ENCODE measurements at regions not wholly inside any gene's neighbourhood (a gene's known extent, or its start where the extent isn't known, plus 50 kb on each side); places are given as distances from the start of the nearest gene placed in this dataset.

- H3K4me3 ChIP-seq: no peak overlapping the region
- DNase-seq (ENCODE audit: low spot score): no peak
- no peaks in the 10 kb centered on the region for H3K4me1 ChIP-seq (ENCODE audit: control insufficient read depth in 1 of 2, low read depth in 2 of 2)
- no peaks in the 10 kb centered on the region for H3K36me3 ChIP-seq
- ATAC-seq (ENCODE audit: insufficient number of reproducible peaks, low FRiP score, low read depth): no peak
- H3K27ac ChIP-seq: no peak overlapping the region
- H3K9me3 ChIP-seq: no peaks in the 10 kb centered on the region
- no peak for TF ChIP-seq CTCF (IDR thresholded peaks at IDR 0.05)
- H3K27me3 ChIP-seq (replicated peaks; ENCODE audit: insufficient read depth): no peaks in the 10 kb centered on the region
These were observed 453.5 kb upstream of the TPK1 start for GRCh38 chr7:145289384-145289783.

DNA sequence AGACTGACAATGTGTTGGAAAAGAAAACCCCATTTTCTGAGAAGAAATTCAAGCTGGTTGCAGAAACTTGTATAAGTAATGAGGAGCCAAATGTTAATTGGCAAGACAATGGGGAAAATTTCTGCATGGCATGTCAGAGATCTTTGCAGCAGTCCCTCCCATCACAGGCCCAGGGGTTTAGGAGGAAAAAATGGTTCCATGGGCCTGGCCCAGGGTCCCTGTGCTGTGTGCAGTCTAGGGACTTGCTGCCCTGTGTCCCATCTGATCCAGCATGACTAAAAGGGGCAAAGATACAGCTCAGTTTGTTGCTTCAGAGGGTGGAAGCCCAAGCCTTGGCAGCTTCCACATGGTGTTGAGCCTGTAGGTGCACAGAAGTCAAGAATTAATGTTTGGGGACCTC is 440.3 kb upstream of the TPK1 start:
- Histone ChIP-seq H3K9me3 (no peaks in the 10 kb centered on the region), H3K27ac (no peak overlapping the region), H3K4me3 (no peak overlapping the region), H3K27me3 (replicated peaks; ENCODE audit: insufficient read depth) (no peaks in the 10 kb centered on the region), H3K36me3 (no peaks in the 10 kb centered on the region), H3K4me1 (ENCODE audit: control insufficient read depth in 1 of 2, low read depth in 2 of 2) (no peaks in the 10 kb centered on the region)
- DNase-seq (ENCODE audit: low spot score) (no peak), ATAC-seq (ENCODE audit: insufficient number of reproducible peaks, low FRiP score, low read depth) (no peak)
- no peak for TF ChIP-seq CTCF (IDR thresholded peaks at IDR 0.05)

DNA sequence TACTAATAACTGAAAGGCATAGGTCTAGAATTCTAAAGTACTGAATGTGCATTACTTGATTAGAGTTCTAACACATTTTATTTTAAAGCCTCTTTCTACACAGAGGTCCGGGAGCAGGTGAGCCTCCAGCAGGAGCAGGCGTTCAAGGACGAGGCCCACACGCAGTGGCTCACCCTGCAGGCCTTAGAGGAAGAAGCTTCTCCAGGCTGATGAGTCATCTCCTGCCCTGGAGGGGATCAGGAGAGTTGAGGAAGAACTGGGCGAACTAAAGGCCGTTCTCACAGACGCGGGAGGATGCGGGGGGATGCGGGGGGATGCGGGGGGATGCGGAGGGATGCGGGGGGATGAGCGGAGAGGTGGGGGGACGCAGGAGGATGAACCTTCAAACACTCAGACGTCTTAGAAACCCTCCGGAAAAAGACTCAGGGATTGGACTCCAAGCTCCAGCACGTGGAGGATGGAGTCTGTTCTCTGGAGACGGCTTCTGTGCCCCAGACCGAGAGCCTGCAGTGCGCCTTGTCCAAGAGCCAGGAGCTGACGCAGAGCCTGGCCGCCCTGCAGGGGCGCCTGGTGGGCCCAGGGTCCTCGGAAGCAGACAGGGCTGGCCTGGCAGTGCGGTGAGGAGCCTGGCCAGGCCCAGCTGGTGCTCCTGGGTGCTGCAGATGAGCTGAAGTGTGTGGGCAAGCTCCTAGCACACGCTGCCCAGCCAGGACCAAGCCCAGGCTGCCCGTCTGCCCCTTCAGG is 433.7 kb upstream of the TPK1 start:
- no peak for ATAC-seq (ENCODE audit: insufficient number of reproducible peaks, low FRiP score, low read depth)
- H3K27ac ChIP-seq: no peak overlapping the region
- H3K4me3 ChIP-seq: no peak overlapping the region
- no peaks in the 10 kb centered on the region for H3K4me1 ChIP-seq (ENCODE audit: control insufficient read depth in 1 of 2, low read depth in 2 of 2)
- H3K27me3 ChIP-seq (replicated peaks; ENCODE audit: insufficient read depth): no peaks in the 10 kb centered on the region
- no peaks in the 10 kb centered on the region for H3K36me3 ChIP-seq
- no peak for DNase-seq (ENCODE audit: low spot score)
- no peak for TF ChIP-seq CTCF (IDR thresholded peaks at IDR 0.05)
- H3K9me3 ChIP-seq: no peaks in the 10 kb centered on the region

DNA sequence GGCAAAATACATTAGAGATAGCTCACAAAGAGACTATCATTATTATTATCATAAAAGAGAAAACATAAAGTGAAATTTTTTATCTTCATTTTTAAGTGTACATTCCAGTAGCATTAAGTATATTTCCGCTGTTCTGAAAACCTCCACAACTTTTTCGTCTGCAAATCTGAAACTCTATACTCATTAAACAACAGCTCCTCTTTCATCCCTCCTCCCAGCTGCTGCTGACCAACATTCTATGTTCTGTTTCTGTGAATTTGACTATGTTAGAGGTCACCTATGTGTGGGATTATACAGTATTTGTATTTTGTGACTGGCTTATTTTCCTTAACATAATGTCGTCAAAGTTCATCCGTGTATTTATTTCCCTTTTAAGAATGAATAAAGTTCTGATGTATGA is 429.3 kb upstream of the TPK1 start:
- no peak overlapping the region for H3K4me3 ChIP-seq
- no peaks in the 10 kb centered on the region for H3K36me3 ChIP-seq
- DNase-seq (ENCODE audit: low spot score): no peak
- no peaks in the 10 kb centered on the region for H3K4me1 ChIP-seq (ENCODE audit: control insufficient read depth in 1 of 2, low read depth in 2 of 2)
- H3K27me3 ChIP-seq (replicated peaks; ENCODE audit: insufficient read depth): no peaks in the 10 kb centered on the region
- no peaks in the 10 kb centered on the region for H3K9me3 ChIP-seq
- TF ChIP-seq CTCF (IDR thresholded peaks at IDR 0.05): no peak
- no peak overlapping the region for H3K27ac ChIP-seq
- no peak for ATAC-seq (ENCODE audit: insufficient number of reproducible peaks, low FRiP score, low read depth)

GRCh38 chr7:145263886-145264285 is 428.0 kb upstream of the TPK1 start:
- TF ChIP-seq CTCF (IDR thresholded peaks at IDR 0.05): no peak
- H3K36me3 ChIP-seq: no peaks in the 10 kb centered on the region

More at GRCh38 chr7:145263886-145264285, 428.0 kb upstream of the TPK1 start:
- Histone ChIP-seq H3K27ac (no peak overlapping the region), H3K9me3 (no peaks in the 10 kb centered on the region), H3K27me3 (replicated peaks; ENCODE audit: insufficient read depth) (no peaks in the 10 kb centered on the region), H3K4me1 (ENCODE audit: control insufficient read depth in 1 of 2, low read depth in 2 of 2) (no peaks in the 10 kb centered on the region), H3K4me3 (no peak overlapping the region)
- DNase-seq (ENCODE audit: low spot score): no peak
- no peak for ATAC-seq (ENCODE audit: insufficient number of reproducible peaks, low FRiP score, low read depth)

All from thoracic aorta (tissue), 2 donors.